ENCODE measurements at regions not wholly inside any gene's neighbourhood (a gene's known extent, or its start where the extent isn't known, plus 50 kb on each side); places are given as distances from the start of the nearest gene placed in this dataset.

- no peak for TF ChIP-seq CTCF (IDR thresholded peaks at IDR 0.05 in 4 of 5, conservative IDR thresholded peaks at IDR 0.05 in 1 of 5)
- TF ChIP-seq POLR2A (IDR thresholded peaks at IDR 0.05), result no peak
- H3K27me3 ChIP-seq, result no peaks in the 10 kb centered on the region
- no peak for DNase-seq
- H3K9me3 ChIP-seq, result no peaks in the 10 kb centered on the region
- intact Hi-C loops (cut with DNase I; ENCODE audit: low total_unique reads) (no loop called here), in situ Hi-C loops (cut with MboI; ENCODE audit: low sequenced_read_pairs in 4 of 4) (no loop called here)
- H3K36me3 ChIP-seq, result no peaks in the 10 kb centered on the region
- no peak overlapping the region for H3K4me3 ChIP-seq
- no peak overlapping the region for H3K27ac ChIP-seq
- no peaks in the 10 kb centered on the region for H3K4me1 ChIP-seq
- no peak for ATAC-seq
Measured at GRCh38 chr7:25545124-25546008, 317.1 kb upstream of the NPVF start.

- Histone ChIP-seq H3K4me1 (no peaks in the 10 kb centered on the region), H3K4me3 (no peak overlapping the region), H3K36me3 (no peaks in the 10 kb centered on the region), H3K27ac (no peak overlapping the region), H3K9me3 (no peaks in the 10 kb centered on the region), H3K27me3 (no peaks in the 10 kb centered on the region)
- no peak for ATAC-seq
- no peak for DNase-seq
- TF ChIP-seq CTCF (IDR thresholded peaks at IDR 0.05 in 4 of 5, conservative IDR thresholded peaks at IDR 0.05 in 1 of 5) (no peak), POLR2A (IDR thresholded peaks at IDR 0.05) (no peak)
- in situ Hi-C loops (cut with MboI; ENCODE audit: low sequenced_read_pairs in 4 of 4) (no loop called here), intact Hi-C loops (cut with DNase I; ENCODE audit: low total_unique reads) (no loop called here)
Measured at GRCh38 chr7:25546306-25546705, 318.0 kb upstream of the NPVF start.

- H3K9me3 ChIP-seq, result no peaks in the 10 kb centered on the region
- no peak overlapping the region for H3K4me3 ChIP-seq
- ATAC-seq (no peak), DNase-seq (no peak)
- no peak for TF ChIP-seq CTCF (IDR thresholded peaks at IDR 0.05 in 4 of 5, conservative IDR thresholded peaks at IDR 0.05 in 1 of 5)
- TF ChIP-seq POLR2A (IDR thresholded peaks at IDR 0.05), result no peak
- H3K36me3 ChIP-seq, result no peaks in the 10 kb centered on the region
- H3K4me1 ChIP-seq, result no peaks in the 10 kb centered on the region
- intact Hi-C loops (cut with DNase I; ENCODE audit: low total_unique reads) (no loop called here), in situ Hi-C loops (cut with MboI; ENCODE audit: low sequenced_read_pairs in 4 of 4) (no loop called here)
- H3K27me3 ChIP-seq, result no peaks in the 10 kb centered on the region
- H3K27ac ChIP-seq, result no peak overlapping the region
Measured at GRCh38 chr7:25549271-25549921, 321.1 kb upstream of the NPVF start.

GRCh38 chr7:25550149-25550548, 321.9 kb upstream of the NPVF start:
- H3K9me3 ChIP-seq, result no peaks in the 10 kb centered on the region
- in situ Hi-C loops (cut with MboI; ENCODE audit: low sequenced_read_pairs in 4 of 4), result loop anchor here in 2 of 4 donors (10.0 kb wide), 2 partner anchors 155 to 285 kb away; no protein-coding TSS in a partner anchor
- TF ChIP-seq CTCF (IDR thresholded peaks at IDR 0.05 in 4 of 5, conservative IDR thresholded peaks at IDR 0.05 in 1 of 5) (no peak), POLR2A (IDR thresholded peaks at IDR 0.05) (no peak)
- DNase-seq (no peak), ATAC-seq (no peak)
- intact Hi-C loops (cut with DNase I; ENCODE audit: low total_unique reads), result no loop called here
- no peaks in the 10 kb centered on the region for H3K36me3 ChIP-seq
- H3K4me1 ChIP-seq, result no peaks in the 10 kb centered on the region
- H3K27ac ChIP-seq, result no peak overlapping the region
- no peak overlapping the region for H3K4me3 ChIP-seq
- no peaks in the 10 kb centered on the region for H3K27me3 ChIP-seq

All from gastrocnemius medialis (tissue), 4 donors.